WTC11 (cell line): ENCODE measurements at regions not wholly inside any gene's neighbourhood (a gene's known extent, or its start where the extent isn't known, plus 50 kb on each side); places are given as distances from the start of the nearest gene placed in this dataset.
"Not testable (repeated sequence)": the region's sequence is repeated elsewhere in the genome, so short reads cannot be mapped to it uniquely, and the experiment has no call there.

Experiments
- AFF4 ChIP-seq: sonication (generic); formaldehyde crosslinking; IDR thresholded peaks from 2 replicates; pipeline ENCODE4 v1.8.1; 2023; ENCODE audit warnings: mild to moderate bottlenecking, missing genetic modification reagents, borderline replicate concordance
- ATF1 ChIP-seq: sonication (generic); formaldehyde crosslinking; IDR thresholded peaks from 2 replicates; pipeline ENCODE4 v1.8.1; 2023; ENCODE audit warnings: mild to moderate bottlenecking, moderate library complexity, missing genetic modification reagents
- CREB1 ChIP-seq: sonication (generic); formaldehyde crosslinking; IDR thresholded peaks from 2 replicates; pipeline ENCODE4 v1.8.0; 2023; ENCODE audit warnings: mild to moderate bottlenecking, missing genetic modification reagents
- CTCF ChIP-seq: fragments of 200-600 bp; IDR thresholded peaks from 2 replicates; pipeline ENCODE4 v1.8.0; 2022; ENCODE audit warnings: antibody characterized with exemption
- IRF2 ChIP-seq: sonication (generic); formaldehyde crosslinking; IDR thresholded peaks from 2 replicates; pipeline ENCODE4 v1.8.0; 2022; ENCODE audit warnings: low read depth, missing genetic modification reagents, borderline replicate concordance
- OVOL2 ChIP-seq: fragments of 250-450 bp; sonication (Bioruptor Pico); IDR thresholded peaks from 2 replicates; pipeline ENCODE4 v1.9.0; 2021; ENCODE audit warnings: mild to moderate bottlenecking, borderline replicate concordance
- SP1 ChIP-seq: sonication (generic); formaldehyde crosslinking; conservative IDR thresholded peaks from 2 replicates; pipeline ENCODE4 v1.8.1; 2022; ENCODE audit warnings: missing genetic modification reagents
- TEAD4 ChIP-seq: sonication (generic); formaldehyde crosslinking; IDR thresholded peaks from 2 replicates; pipeline ENCODE4 v1.8.0; 2022; ENCODE audit warnings: mild to moderate bottlenecking, missing genetic modification reagents
- TP53 ChIP-seq: sonication (generic); formaldehyde crosslinking; IDR thresholded peaks from 2 replicates; pipeline ENCODE4 v1.8.1; 2023; ENCODE audit warnings: mild to moderate bottlenecking, missing genetic modification reagents
- USF2 ChIP-seq: sonication (generic); formaldehyde crosslinking; IDR thresholded peaks from 2 replicates; pipeline ENCODE4 v1.8.1; 2023; ENCODE audit warnings: mild to moderate bottlenecking, missing genetic modification reagents, moderate library complexity
- ZBTB43 ChIP-seq: sonication (generic); formaldehyde crosslinking; IDR thresholded peaks from 2 replicates; pipeline ENCODE4 v1.8.1; 2023; ENCODE audit warnings: mild to moderate bottlenecking, missing genetic modification reagents
- ZNF317 ChIP-seq: sonication (generic); formaldehyde crosslinking; IDR thresholded peaks from 2 replicates; pipeline ENCODE4 v1.8.1; 2023; ENCODE audit warnings: low read depth, mild to moderate bottlenecking, moderate library complexity, missing genetic modification reagents, borderline replicate concordance

GRCh38 chr1:146389178-146389577, 160.4 kb upstream of the NOTCH2NLA start:
- not testable (repeated sequence) for TF ChIP-seq AFF4 (CRISPR knock-in tag); ATF1 (CRISPR knock-in tag); ZNF317 (CRISPR knock-in tag); SP1 (CRISPR knock-in tag); OVOL2; CTCF; CREB1 (CRISPR knock-in tag); ZBTB43 (CRISPR knock-in tag); TP53; TEAD4 (CRISPR knock-in tag); IRF2 (CRISPR knock-in tag); USF2 (CRISPR knock-in tag)
